GM21390 (cell line): ENCODE measurements at regions not wholly inside any gene's neighbourhood (a gene's known extent, or its start where the extent isn't known, plus 50 kb on each side); places are given as distances from the start of the nearest gene placed in this dataset.
"Not testable (repeated sequence)": the region's sequence is repeated elsewhere in the genome, so short reads cannot be mapped to it uniquely, and the experiment has no call there.

Experiments
- ATAC-seq: cut with Tn5 transposase; IDR thresholded peaks from one replicate; pipeline ENCODE4 v1.9.1; 2021; ENCODE audit not compliant: unreplicated experiment

- no peak for ATAC-seq
These were observed 292.6 kb downstream of the C12orf75 start for GRCh38 chr12:105622846-105623736.

- no peak for ATAC-seq
These were observed 296.2 kb downstream of the C12orf75 start for GRCh38 chr12:105626653-105627052.

- no peak for ATAC-seq
These were observed 307.0 kb downstream of the C12orf75 start for GRCh38 chr12:105637470-105637869.

GRCh38 chr12:105640761-105641160 is 310.3 kb downstream of the C12orf75 start:
- ATAC-seq = no peak

- ATAC-seq = no peak
These were observed 311.3 kb downstream of the C12orf75 start for GRCh38 chr12:105641749-105642148.

- no peak for ATAC-seq
These were observed 314.3 kb downstream of the C12orf75 start for GRCh38 chr12:105644770-105645169.

GRCh38 chr12:105654606-105655005 is 324.1 kb downstream of the C12orf75 start:
- no peak for ATAC-seq

GRCh38 chr12:105658389-105658788 is 327.9 kb downstream of the C12orf75 start:
- no peak for ATAC-seq

- ATAC-seq = no peak
These were observed 329.0 kb downstream of the C12orf75 start for GRCh38 chr12:105659355-105660075.

- not testable (repeated sequence) for ATAC-seq
These were observed 334.3 kb downstream of the C12orf75 start for GRCh38 chr12:105664765-105665164.

- no peak for ATAC-seq
These were observed 334.9 kb downstream of the C12orf75 start for GRCh38 chr12:105665366-105665765.

- no peak for ATAC-seq
These were observed 337.7 kb downstream of the C12orf75 start for GRCh38 chr12:105667973-105668743.

GRCh38 chr12:105670672-105671071 is 340.2 kb downstream of the C12orf75 start:
- no peak for ATAC-seq

- no peak for ATAC-seq
These were observed 341.2 kb downstream of the C12orf75 start for GRCh38 chr12:105671720-105672119.

- no peak for ATAC-seq
These were observed 341.9 kb downstream of the C12orf75 start for GRCh38 chr12:105672121-105672975.

- no peak for ATAC-seq
These were observed 344.6 kb downstream of the C12orf75 start for GRCh38 chr12:105674871-105675699.

GRCh38 chr12:105676694-105677093 is 346.2 kb downstream of the C12orf75 start:
- ATAC-seq = no peak

- no peak for ATAC-seq
These were observed 347.2 kb downstream of the C12orf75 start for GRCh38 chr12:105677672-105678071.

GRCh38 chr12:105679982-105680381 is 349.5 kb downstream of the C12orf75 start:
- no peak for ATAC-seq

- no peak for ATAC-seq
These were observed 350.9 kb downstream of the C12orf75 start for GRCh38 chr12:105681341-105681740.
